ENCODE measurements at regions not wholly inside any gene's neighbourhood (a gene's known extent, or its start where the extent isn't known, plus 50 kb on each side); places are given as distances from the start of the nearest gene placed in this dataset.

GRCh38 chr12:115088328-115088994 lies 404.5 kb upstream of the TBX3 start:
- no peak overlapping the region for H3K4me3 Mint-ChIP-seq (ENCODE audit: low read depth)
- H3K4me1 Mint-ChIP-seq (ENCODE audit: low read depth): peaks cover 17% of the 10 kb centered on the region
- DNase-seq (ENCODE audit: low spot score, unreplicated experiment): no peak
- no peak for TF ChIP-seq CTCF (IDR thresholded peaks at IDR 0.05; ENCODE audit: unreplicated experiment)
- H3K36me3 Mint-ChIP-seq (ENCODE audit: insufficient read depth): no peaks in the 10 kb centered on the region
- H3K27me3 Mint-ChIP-seq: peaks cover 62% of the 10 kb centered on the region
- no peak overlapping the region for H3K27ac Mint-ChIP-seq
- H3K9me3 Mint-ChIP-seq (ENCODE audit: low read depth): peaks cover 4% of the 10 kb centered on the region

DNA sequence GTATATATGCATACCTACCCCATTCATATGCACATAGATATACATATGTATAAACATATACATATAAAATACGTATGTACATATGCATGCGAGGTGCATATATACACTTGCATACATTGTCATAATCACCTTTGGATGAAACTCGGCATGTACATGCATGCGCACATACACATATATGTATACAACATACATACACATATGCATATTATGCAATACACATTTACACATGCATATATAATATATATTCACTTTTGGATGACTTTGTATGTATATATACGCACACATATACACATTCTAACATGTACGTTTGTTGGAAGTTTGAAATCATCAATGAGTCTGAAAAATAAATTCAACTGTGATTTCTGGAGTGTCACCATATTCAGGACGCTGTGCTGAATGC lies 401.6 kb upstream of the TBX3 start:
- H3K27ac Mint-ChIP-seq: no peak overlapping the region
- H3K9me3 Mint-ChIP-seq (ENCODE audit: low read depth): no peaks in the 10 kb centered on the region
- H3K4me1 Mint-ChIP-seq (ENCODE audit: low read depth): peaks cover 8% of the 10 kb centered on the region

DNA sequence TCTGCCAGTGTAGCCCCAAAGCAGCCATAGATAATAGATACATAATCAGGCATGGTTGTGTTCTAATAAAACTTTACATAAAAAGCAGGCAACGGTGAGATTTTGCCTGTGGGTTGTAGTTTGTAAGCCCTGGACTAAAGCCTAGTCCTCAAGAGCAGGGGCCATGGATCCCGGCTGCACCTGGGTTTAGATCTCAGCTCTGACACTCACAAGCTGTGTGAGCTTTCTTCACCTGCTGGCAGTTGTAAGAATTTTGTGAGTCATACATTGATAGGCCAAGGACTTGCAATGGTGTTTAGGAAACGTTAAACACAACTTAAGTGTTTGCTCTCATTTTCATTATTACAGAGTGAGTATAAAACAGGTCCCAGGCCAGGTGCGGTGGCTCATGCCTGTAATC lies 395.8 kb upstream of the TBX3 start:
- H3K27me3 Mint-ChIP-seq: peaks cover 79% of the 10 kb centered on the region
- H3K4me3 Mint-ChIP-seq (ENCODE audit: low read depth): no peak overlapping the region
- no peak overlapping the region for H3K27ac Mint-ChIP-seq
- no peaks in the 10 kb centered on the region for H3K9me3 Mint-ChIP-seq (ENCODE audit: low read depth)
- no peak for DNase-seq (ENCODE audit: low spot score, unreplicated experiment)
- H3K4me1 Mint-ChIP-seq (ENCODE audit: low read depth): peaks cover 3% of the 10 kb centered on the region
- no peak for TF ChIP-seq CTCF (IDR thresholded peaks at IDR 0.05; ENCODE audit: unreplicated experiment)
- H3K36me3 Mint-ChIP-seq (ENCODE audit: insufficient read depth): no peaks in the 10 kb centered on the region

More for the DNA sequence above, 401.6 kb upstream of the TBX3 start:
- Mint-ChIP-seq H3K36me3 (ENCODE audit: insufficient read depth) (no peaks in the 10 kb centered on the region), H3K4me3 (ENCODE audit: low read depth) (no peak overlapping the region), H3K27me3 (peaks cover 68% of the 10 kb centered on the region)
- no peak for DNase-seq (ENCODE audit: low spot score, unreplicated experiment)
- TF ChIP-seq CTCF (IDR thresholded peaks at IDR 0.05; ENCODE audit: unreplicated experiment): no peak

DNA sequence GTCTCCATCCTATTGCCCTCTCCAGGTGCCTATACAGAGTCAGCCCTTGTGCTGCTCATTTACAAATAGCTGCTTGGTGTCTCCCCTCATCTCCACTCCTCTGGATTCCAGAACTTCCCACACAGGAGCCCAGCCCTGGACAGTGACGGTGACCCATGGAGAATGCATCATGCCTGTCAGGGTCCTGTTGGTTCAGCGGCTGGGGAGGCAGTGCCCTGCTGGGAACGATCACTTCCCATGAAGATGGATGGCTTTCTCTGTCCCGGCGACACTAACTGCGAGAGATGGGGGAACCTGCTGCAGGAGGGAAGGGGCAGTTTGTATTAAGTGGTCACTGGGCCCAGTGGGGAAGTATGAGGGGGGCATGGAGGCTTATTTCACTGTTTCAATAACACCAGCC lies 395.0 kb upstream of the TBX3 start:
- H3K36me3 Mint-ChIP-seq (ENCODE audit: insufficient read depth): no peaks in the 10 kb centered on the region
- peaks cover 3% of the 10 kb centered on the region for H3K4me1 Mint-ChIP-seq (ENCODE audit: low read depth)
- H3K4me3 Mint-ChIP-seq (ENCODE audit: low read depth): no peak overlapping the region
- no peaks in the 10 kb centered on the region for H3K9me3 Mint-ChIP-seq (ENCODE audit: low read depth)
- DNase-seq (ENCODE audit: low spot score, unreplicated experiment): no peak
- H3K27me3 Mint-ChIP-seq: peaks cover 75% of the 10 kb centered on the region
- H3K27ac Mint-ChIP-seq: no peak overlapping the region
- no peak for TF ChIP-seq CTCF (IDR thresholded peaks at IDR 0.05; ENCODE audit: unreplicated experiment)

DNA sequence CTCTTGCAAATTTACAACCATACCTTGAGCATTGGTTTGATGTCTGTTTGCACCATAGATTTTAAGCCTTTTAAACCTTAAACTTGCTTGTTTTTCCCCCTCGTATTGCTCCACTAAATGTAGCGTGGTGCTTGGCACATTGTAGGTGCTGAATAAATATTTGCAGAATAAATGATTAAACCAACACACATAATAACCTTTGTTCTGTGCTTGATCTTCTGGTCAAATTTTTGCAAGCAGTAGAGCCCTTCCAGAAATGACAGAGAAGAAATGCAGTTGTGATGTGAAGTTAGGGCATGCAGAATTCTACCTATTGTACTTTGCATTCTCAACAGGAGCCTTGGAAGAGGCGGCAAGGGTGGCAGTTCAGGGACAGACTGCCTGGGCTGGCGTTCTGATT lies 394.4 kb upstream of the TBX3 start:
- H3K4me3 Mint-ChIP-seq (ENCODE audit: low read depth): no peak overlapping the region
- no peaks in the 10 kb centered on the region for H3K9me3 Mint-ChIP-seq (ENCODE audit: low read depth)
- TF ChIP-seq CTCF (IDR thresholded peaks at IDR 0.05; ENCODE audit: unreplicated experiment): no peak
- no peaks in the 10 kb centered on the region for H3K36me3 Mint-ChIP-seq (ENCODE audit: insufficient read depth)
- H3K4me1 Mint-ChIP-seq (ENCODE audit: low read depth): peaks cover 3% of the 10 kb centered on the region
- H3K27me3 Mint-ChIP-seq: peaks cover 75% of the 10 kb centered on the region
- H3K27ac Mint-ChIP-seq: no peak overlapping the region
- no peak for DNase-seq (ENCODE audit: low spot score, unreplicated experiment)
